Mesenchymal stem cell (in vitro differentiated cells and primary cell): ENCODE measurements at regions not wholly inside any gene's neighbourhood (a gene's known extent, or its start where the extent isn't known, plus 50 kb on each side); places are given as distances from the start of the nearest gene placed in this dataset.

Experiments used
- DNase-seq: peaks from one replicate; pipeline ENCODE4 v3.0.0-alpha.2; 2013
- H2AFZ ChIP-seq: one replicate; pipeline ENCODE4 v1.6.1; 2013; ENCODE audit warnings: low read depth, mild to moderate bottlenecking, control low read depth, inconsistent platforms, low read length, moderate library complexity
- H2AK5ac ChIP-seq: 2 replicates; pipeline ENCODE4 v1.6.1; 2013; ENCODE audit warnings: low read length, moderate library complexity, mild to moderate bottlenecking, inconsistent platforms; ENCODE audit not compliant: severe bottlenecking
- H2BK120ac ChIP-seq: one replicate; pipeline ENCODE4 v1.6.1; 2013; ENCODE audit warnings: low read depth, mild to moderate bottlenecking, inconsistent platforms, low read length, moderate library complexity
- H2BK12ac ChIP-seq, 2 experiments: one replicate each; pipeline ENCODE4 v1.6.1; 2013; ENCODE audit warnings: inconsistent platforms in 2 of 2, low read length in 2 of 2, mild to moderate bottlenecking in 2 of 2, moderate library complexity in 2 of 2, control low read depth in 1 of 2
- H2BK15ac ChIP-seq: one replicate; pipeline ENCODE4 v1.6.1; 2013; ENCODE audit warnings: mild to moderate bottlenecking, low read depth, inconsistent platforms; ENCODE audit not compliant: poor library complexity, severe bottlenecking
- H2BK5ac ChIP-seq: 2 replicates; pipeline ENCODE4 v1.6.1; 2013; ENCODE audit warnings: low read depth, mild to moderate bottlenecking, low read length, control low read depth, inconsistent platforms; ENCODE audit not compliant: poor library complexity, severe bottlenecking
- H3K14ac ChIP-seq, 2 experiments: one replicate each; pipeline ENCODE4 v1.6.1; 2013; ENCODE audit warnings: inconsistent platforms in 2 of 2, low read length in 2 of 2, control low read depth in 1 of 2, mild to moderate bottlenecking in 1 of 2, moderate library complexity in 1 of 2
- H3K18ac ChIP-seq, 2 experiments: one replicate each; pipeline ENCODE4 v1.6.1; 2013; ENCODE audit warnings: inconsistent platforms in 2 of 2, low read length in 2 of 2, control low read depth in 1 of 2, low read depth in 1 of 2, mild to moderate bottlenecking in 1 of 2
- H3K23ac ChIP-seq, 2 experiments: one replicate each; pipeline ENCODE4 v1.6.1; 2013; ENCODE audit warnings: inconsistent platforms in 2 of 2, low read length in 2 of 2, mild to moderate bottlenecking in 2 of 2, moderate library complexity in 2 of 2, control low read depth in 1 of 2
- H3K27ac ChIP-seq: 2 replicates; pipeline ENCODE4 v1.5.1; 2013; ENCODE audit warnings: mild to moderate bottlenecking, moderate library complexity, low read length, control low read depth, inconsistent platforms; ENCODE audit not compliant: poor library complexity, severe bottlenecking
- H3K27me3 ChIP-seq, 2 experiments: 2 replicates each; pipeline versions ENCODE4 v1.6.1 to v1.7.0; 2013; ENCODE audit warnings: low read length in 2 of 2, mild to moderate bottlenecking in 2 of 2, moderate library complexity in 2 of 2, control low read depth in 1 of 2, inconsistent platforms in 1 of 2; ENCODE audit not compliant: control insufficient read depth in 1 of 2, insufficient read depth in 1 of 2
- H3K36me3 ChIP-seq, 2 experiments: 2 replicates each; pipeline versions ENCODE4 v1.6.1 to v1.7.0; 2013; ENCODE audit warnings: low read length in 2 of 2, control low read depth in 1 of 2, inconsistent platforms in 1 of 2, low read depth in 1 of 2, mild to moderate bottlenecking in 1 of 2; ENCODE audit not compliant: insufficient read depth in 2 of 2, control insufficient read depth in 1 of 2
- H3K4ac ChIP-seq, 2 experiments: one replicate each; pipeline ENCODE4 v1.6.1; 2013; ENCODE audit warnings: inconsistent platforms in 2 of 2, low read length in 2 of 2, mild to moderate bottlenecking in 2 of 2, moderate library complexity in 2 of 2, control low read depth in 1 of 2, low read depth in 1 of 2
- H3K4me1 ChIP-seq: 2 replicates; pipeline ENCODE4 v1.6.1; 2013; ENCODE audit warnings: low read depth, low read length, control low read depth; ENCODE audit not compliant: control insufficient read depth, insufficient read depth
- H3K4me2 ChIP-seq: 2 replicates; pipeline ENCODE4 v1.6.1; 2013; ENCODE audit warnings: low read length, mild to moderate bottlenecking, inconsistent platforms; ENCODE audit not compliant: poor library complexity, severe bottlenecking
- H3K4me3 ChIP-seq, 2 experiments: 2 replicates each; pipeline versions ENCODE4 v1.5.1 to v1.7.0; 2013; ENCODE audit warnings: low read length in 2 of 2, mild to moderate bottlenecking in 2 of 2, control low read depth in 1 of 2, low read depth in 1 of 2; ENCODE audit not compliant: insufficient read depth in 1 of 2
- H3K79me1 ChIP-seq: replicated peaks from 2 replicates; pipeline ENCODE4 v1.6.1; 2013; ENCODE audit warnings: mild to moderate bottlenecking, control low read depth, low read length, inconsistent platforms; ENCODE audit not compliant: poor library complexity, severe bottlenecking
- H3K9ac ChIP-seq: 2 replicates; pipeline ENCODE4 v1.7.0; 2013; ENCODE audit warnings: mild to moderate bottlenecking, low read length, moderate library complexity
- H3K9me3 ChIP-seq: 2 replicates; pipeline ENCODE4 v1.7.0; 2013; ENCODE audit warnings: mild to moderate bottlenecking, low read length; ENCODE audit not compliant: control insufficient read depth
- H4K8ac ChIP-seq: one replicate; pipeline ENCODE4 v1.6.1; 2013; ENCODE audit warnings: inconsistent platforms, mild to moderate bottlenecking, low read length, moderate library complexity
- H4K91ac ChIP-seq: one replicate; pipeline ENCODE4 v1.6.1; 2013; ENCODE audit warnings: mild to moderate bottlenecking, low read length, inconsistent platforms
- WGBS: methylation state at CpG from one replicate; pipeline ENCODE4 v1.1.7; 2013; ENCODE audit warnings: mixed read lengths; 5-methylcytosine and 5-hydroxymethylcytosine counted together

- no CpG with 5 or more reads among the region's 2 CpGs for WGBS
- H3K27me3 ChIP-seq = no peaks in the 10 kb centered on the region
- H4K91ac ChIP-seq = no peak overlapping the region
- H3K4me3 ChIP-seq = no peak overlapping the region
- no peak overlapping the region for H2AK5ac ChIP-seq
- no peak overlapping the region for H3K4ac ChIP-seq
- no peak for DNase-seq
- H3K14ac ChIP-seq = no peak overlapping the region
- H3K4me1 ChIP-seq = no peaks in the 10 kb centered on the region
- H2AFZ ChIP-seq = no peak overlapping the region
- no peak overlapping the region for H4K8ac ChIP-seq
- H3K9ac ChIP-seq = no peak overlapping the region
- no peaks in the 10 kb centered on the region for H3K36me3 ChIP-seq
- no peak overlapping the region for H2BK15ac ChIP-seq
- H3K27ac ChIP-seq = no peak overlapping the region
- no peaks in the 10 kb centered on the region for H3K79me1 ChIP-seq
- H3K4me2 ChIP-seq = no peak overlapping the region
- H3K9me3 ChIP-seq = no peaks in the 10 kb centered on the region
- H2BK12ac ChIP-seq = no peak overlapping the region
- no peak overlapping the region for H2BK120ac ChIP-seq
- no peak overlapping the region for H3K18ac ChIP-seq
- no peak overlapping the region for H2BK5ac ChIP-seq
- no peak overlapping the region for H3K23ac ChIP-seq
These were observed 243.2 kb downstream of the TRIB2 start for GRCh38 chr2:12959935-12960334.

- Histone ChIP-seq H3K4me2 (no peak overlapping the region), H2BK12ac (no peak overlapping the region), H2AK5ac (no peak overlapping the region), H3K4me3 (no peak overlapping the region), H3K79me1 (no peaks in the 10 kb centered on the region), H3K4me1 (no peaks in the 10 kb centered on the region), H3K27me3 (no peaks in the 10 kb centered on the region), H3K36me3 (no peaks in the 10 kb centered on the region), H3K27ac (no peak overlapping the region), H2BK120ac (no peak overlapping the region), H3K9me3 (no peaks in the 10 kb centered on the region), H3K14ac (no peak overlapping the region), H4K91ac (no peak overlapping the region), H2BK15ac (no peak overlapping the region), H3K4ac (no peak overlapping the region), H4K8ac (no peak overlapping the region), H2BK5ac (no peak overlapping the region), H3K18ac (no peak overlapping the region), H3K23ac (no peak overlapping the region), H2AFZ (no peak overlapping the region), H3K9ac (no peak overlapping the region)
- 100% methylated on average over 1 of the region's 1 CpG for WGBS
- no peak for DNase-seq
These were observed 243.9 kb downstream of the TRIB2 start for GRCh38 chr2:12960671-12961070.

GRCh38 chr2:12964904-12965539 is 248.3 kb downstream of the TRIB2 start:
- Histone ChIP-seq H3K4ac (no peak overlapping the region), H2AK5ac (peak overlapping the region; percentile 78), H3K18ac (peak overlapping the region in 1 of 2 experiments; percentile 86), H3K9me3 (no peaks in the 10 kb centered on the region), H3K79me1 (no peaks in the 10 kb centered on the region), H2AFZ (no peak overlapping the region), H3K9ac (no peak overlapping the region), H3K4me2 (no peak overlapping the region), H3K36me3 (no peaks in the 10 kb centered on the region), H2BK120ac (no peak overlapping the region), H3K14ac (no peak overlapping the region), H3K23ac (no peak overlapping the region), H3K27ac (no peak overlapping the region), H4K91ac (no peak overlapping the region), H3K4me3 (no peak overlapping the region), H3K4me1 (peaks cover 2% of the 10 kb centered on the region), H3K27me3 (no peaks in the 10 kb centered on the region), H2BK15ac (no peak overlapping the region), H2BK5ac (no peak overlapping the region), H4K8ac (no peak overlapping the region), H2BK12ac (peak overlapping the region in 1 of 2 experiments; percentile 75)
- 73% methylated on average over 2 of the region's 5 CpGs for WGBS
- DNase-seq = no peak

- peak; percentile 85 for DNase-seq
- Histone ChIP-seq H3K4me2 (no peak overlapping the region), H2BK12ac (no peak overlapping the region)
These were observed 249.0 kb downstream of the TRIB2 start for GRCh38 chr2:12965540-12966269.

More at GRCh38 chr2:12965540-12966269, 249.0 kb downstream of the TRIB2 start:
- Histone ChIP-seq H2AFZ (no peak overlapping the region), H3K27me3 (no peaks in the 10 kb centered on the region), H2AK5ac (no peak overlapping the region), H3K36me3 (no peaks in the 10 kb centered on the region), H4K91ac (no peak overlapping the region), H3K27ac (no peak overlapping the region), H3K4ac (no peak overlapping the region), H3K14ac (no peak overlapping the region), H3K23ac (no peak overlapping the region), H3K18ac (no peak overlapping the region), H3K9ac (no peak overlapping the region), H4K8ac (no peak overlapping the region), H3K4me1 (peaks cover 2% of the 10 kb centered on the region), H3K79me1 (no peaks in the 10 kb centered on the region), H2BK15ac (no peak overlapping the region), H2BK5ac (no peak overlapping the region), H3K9me3 (no peaks in the 10 kb centered on the region), H2BK120ac (no peak overlapping the region), H3K4me3 (no peak overlapping the region)
